K562 (cell line): ENCODE measurements at regions not wholly inside any gene's neighbourhood (a gene's known extent, or its start where the extent isn't known, plus 50 kb on each side); places are given as distances from the start of the nearest gene placed in this dataset.

Source experiments
- E2F5 ChIP-seq: sonication (generic); formaldehyde crosslinking; IDR thresholded peaks from 2 replicates; pipeline ENCODE4 v1.8.0; 2022; ENCODE audit warnings: mild to moderate bottlenecking, missing genetic modification reagents
- EZH2 ChIP-seq: IDR thresholded peaks from 2 replicates; pipeline ENCODE4 v1.6.1; 2012; ENCODE audit warnings: low read depth, mild to moderate bottlenecking, inconsistent platforms, low read length, borderline replicate concordance
- MAZ ChIP-seq, 2 experiments: fragments of 450-650 bp in 1 of 2; sonication (generic) in 1 of 2; formaldehyde crosslinking; IDR thresholded peaks in 1 of 2; conservative IDR thresholded peaks in 1 of 2; 2 replicates each; pipeline versions ENCODE4 v1.4.0 to v1.5.0; 2020; ENCODE audit warnings: mild to moderate bottlenecking in 1 of 2, missing genetic modification reagents in 1 of 2
- POLR2AphosphoS5 ChIP-seq: IDR thresholded peaks from 2 replicates; pipeline ENCODE4 v1.6.1; 2011; ENCODE audit warnings: mild to moderate bottlenecking, low read depth, low read length, moderate library complexity; ENCODE audit not compliant: control insufficient read depth, insufficient read depth

GRCh38 chr2:234858790-234859329 is 93.0 kb upstream of the SH3BP4 start:
- TF ChIP-seq EZH2 = no peak
- TF ChIP-seq E2F5 (CRISPR knock-in tag) = no peak
- no peak for TF ChIP-seq POLR2AphosphoS5
- TF ChIP-seq MAZ (CRISPR knock-in tag; conservative IDR thresholded peaks at IDR 0.05 in 1 of 2, IDR thresholded peaks at IDR 0.05 in 1 of 2) = no peak
